ENCODE measurements at regions not wholly inside any gene's neighbourhood (a gene's known extent, or its start where the extent isn't known, plus 50 kb on each side); places are given as distances from the start of the nearest gene placed in this dataset.
A peak's percentile ranks its signal among the peaks of the same experiment; 100 is the strongest.
"Not testable (repeated sequence)": the region's sequence is repeated elsewhere in the genome, so short reads cannot be mapped to it uniquely, and the experiment has no call there.

DNA sequence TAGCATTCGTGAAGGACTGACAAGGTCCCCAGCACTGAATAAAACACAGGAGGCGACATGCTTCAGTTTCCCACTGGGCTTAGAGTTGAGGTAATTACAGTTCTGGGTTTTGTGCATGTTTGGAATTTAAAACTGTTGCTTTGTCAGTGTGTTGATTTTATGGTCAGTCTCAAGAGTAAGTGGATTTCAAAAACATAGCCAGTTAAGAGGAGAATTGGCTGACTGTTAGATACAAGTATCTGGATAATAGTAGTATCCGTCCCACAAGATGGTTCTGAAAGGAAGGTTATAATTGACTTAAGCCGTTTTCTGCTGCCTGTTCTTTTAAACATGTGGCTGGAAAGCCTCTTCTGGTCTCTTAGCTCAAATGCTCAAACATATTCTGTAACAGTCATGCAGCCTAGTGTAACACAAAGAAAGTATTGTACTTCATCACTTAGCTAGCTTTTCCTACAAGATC, 170.9 kb downstream of the POLR1F start:
- peak; percentile 57 for DNase-seq (ENCODE audit: low read depth)

DNA sequence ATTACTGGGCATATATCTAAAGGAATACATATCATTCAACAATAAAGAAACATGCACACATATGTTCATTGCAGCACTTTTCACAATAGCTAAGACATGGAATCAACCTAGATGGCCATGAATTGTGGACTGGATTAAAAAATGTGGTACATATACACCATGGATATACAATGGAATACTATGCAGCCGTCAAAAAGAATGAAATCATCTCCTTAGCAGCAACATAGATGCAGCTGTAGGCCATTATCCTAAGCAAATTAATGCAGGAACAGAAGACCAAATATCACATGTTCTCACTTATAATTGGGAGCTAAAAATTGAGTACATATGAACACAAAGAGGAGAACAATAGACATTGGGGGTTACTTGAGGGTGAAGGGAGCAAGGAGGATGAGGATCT, 175.6 kb downstream of the POLR1F start:
- no peak for DNase-seq (ENCODE audit: low read depth)

DNA sequence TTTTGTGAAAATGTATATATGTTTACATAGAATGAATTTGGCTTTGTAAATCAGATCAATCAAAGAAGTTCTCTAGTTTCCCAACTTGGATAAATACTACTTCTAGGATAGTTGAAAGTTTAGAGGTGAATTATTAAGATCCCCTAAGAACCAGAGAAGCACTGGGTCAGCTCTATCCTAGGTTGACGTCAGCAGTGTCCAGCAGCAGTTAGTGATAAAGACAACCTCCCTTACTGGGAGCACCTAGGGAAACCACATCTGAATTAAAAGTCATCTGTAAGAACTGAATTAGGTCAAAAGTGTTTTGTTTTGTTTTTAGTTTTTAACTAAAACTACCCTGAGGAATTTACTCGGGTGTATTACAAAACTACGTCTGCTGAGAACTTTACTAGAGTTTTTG, 178.0 kb downstream of the POLR1F start:
- DNase-seq (ENCODE audit: low read depth), result no peak

DNA sequence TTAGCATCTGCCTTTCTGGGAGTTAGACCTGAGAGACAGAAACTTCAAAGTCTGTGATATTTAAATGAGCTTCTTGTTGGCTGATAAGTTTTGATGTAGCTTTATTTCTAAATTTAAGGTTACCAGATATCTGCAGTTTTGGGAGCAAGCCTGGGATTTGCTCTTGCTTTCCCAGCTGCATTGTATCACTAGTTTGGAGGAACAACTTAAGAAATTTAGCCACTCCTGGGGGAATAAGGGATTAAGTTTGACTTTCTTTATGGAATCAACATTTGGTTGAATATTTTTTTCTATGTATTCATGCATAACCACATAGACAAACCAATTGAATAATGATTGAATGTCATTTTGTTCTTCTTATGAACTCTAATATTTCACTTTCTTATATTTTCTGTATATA, 178.6 kb downstream of the POLR1F start:
- peak; percentile 59 for DNase-seq (ENCODE audit: low read depth)

DNA sequence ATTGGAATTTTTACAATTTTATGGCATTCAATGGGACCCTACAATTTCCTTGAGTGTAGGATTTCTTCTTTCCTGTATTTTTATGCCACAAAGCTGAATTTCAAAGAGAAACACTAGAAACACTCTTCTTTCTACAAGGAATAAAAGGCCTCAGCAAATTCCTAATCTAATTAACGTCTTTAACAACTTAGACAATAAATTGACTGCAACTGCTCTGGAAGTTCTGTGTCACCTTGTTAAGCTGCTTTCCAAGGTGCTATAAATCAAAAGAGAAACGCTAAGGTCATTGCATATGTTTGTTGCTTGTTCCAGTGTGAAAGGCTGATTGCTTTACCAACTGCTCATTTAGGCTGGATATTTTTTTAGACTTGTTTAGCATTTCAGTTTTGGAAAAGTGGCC, 182.2 kb downstream of the POLR1F start:
- DNase-seq (ENCODE audit: low read depth), result no peak

DNA sequence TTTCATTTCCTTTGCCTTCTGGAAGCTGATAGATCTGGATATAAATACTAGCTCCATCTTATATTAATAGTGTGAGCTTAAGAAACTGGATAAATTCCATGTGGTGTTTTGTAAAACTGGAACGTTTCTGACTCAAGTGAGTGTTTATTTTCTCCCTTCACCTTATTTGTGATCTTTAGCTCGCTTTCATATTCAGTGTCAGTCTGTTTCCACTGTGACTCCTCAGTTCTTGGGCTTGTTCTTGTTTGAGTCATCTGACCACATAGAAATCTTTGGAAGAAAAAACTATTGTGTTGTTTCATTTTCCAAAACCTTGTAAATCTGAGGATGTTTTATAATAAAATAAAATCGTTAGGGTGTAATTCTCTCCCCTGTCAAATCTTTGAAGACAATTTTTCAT, 186.4 kb downstream of the POLR1F start:
- DNase-seq (ENCODE audit: low read depth), result peak; percentile 78

DNA sequence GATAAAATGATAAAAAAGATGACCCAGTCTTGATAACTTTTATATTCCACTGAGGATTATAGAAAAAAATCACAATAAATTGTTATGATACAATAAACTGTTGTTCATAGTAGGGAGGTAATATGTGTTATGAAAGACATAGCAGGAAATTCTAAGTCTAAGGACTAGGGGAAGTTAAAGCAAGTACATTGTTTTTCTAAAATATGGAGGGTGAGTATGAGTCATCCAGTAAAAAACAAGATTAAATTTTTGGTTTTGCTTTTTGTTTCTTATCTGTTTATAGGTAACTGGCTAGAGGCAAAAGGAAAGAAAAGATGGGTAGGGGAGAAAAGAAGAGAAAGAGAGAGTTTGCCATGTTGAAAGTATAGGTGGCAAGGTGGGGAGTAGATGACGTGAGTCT, 188.4 kb downstream of the POLR1F start:
- no peak for DNase-seq (ENCODE audit: low read depth)

DNA sequence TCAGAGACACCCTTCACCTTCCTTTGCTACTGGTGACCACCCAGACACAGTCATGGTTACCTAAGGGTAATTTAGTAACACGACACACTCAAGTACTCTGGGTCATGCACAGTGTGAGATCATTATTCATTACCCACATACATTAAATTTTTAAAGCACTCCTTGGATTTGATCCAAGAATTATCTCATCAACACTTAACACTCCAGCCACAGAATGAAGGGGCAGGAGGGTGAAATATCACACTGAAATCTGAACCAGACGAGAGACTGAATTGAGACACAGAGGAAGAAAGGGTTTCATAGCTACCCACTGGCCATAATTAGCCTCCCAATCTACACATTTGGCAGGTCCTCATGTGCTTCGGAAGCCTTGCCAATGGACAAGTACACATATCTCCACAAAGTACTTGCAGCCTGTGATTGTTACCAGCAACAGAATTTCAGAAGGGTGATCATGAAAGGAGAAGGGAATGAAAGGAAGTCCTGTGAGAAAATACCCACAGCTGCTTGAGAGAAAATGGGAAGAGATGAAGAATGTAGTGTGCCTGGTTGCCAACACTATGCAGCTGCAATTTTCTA, 189.3 kb downstream of the POLR1F start:
- DNase-seq (ENCODE audit: low read depth), result peak; percentile 57

DNA sequence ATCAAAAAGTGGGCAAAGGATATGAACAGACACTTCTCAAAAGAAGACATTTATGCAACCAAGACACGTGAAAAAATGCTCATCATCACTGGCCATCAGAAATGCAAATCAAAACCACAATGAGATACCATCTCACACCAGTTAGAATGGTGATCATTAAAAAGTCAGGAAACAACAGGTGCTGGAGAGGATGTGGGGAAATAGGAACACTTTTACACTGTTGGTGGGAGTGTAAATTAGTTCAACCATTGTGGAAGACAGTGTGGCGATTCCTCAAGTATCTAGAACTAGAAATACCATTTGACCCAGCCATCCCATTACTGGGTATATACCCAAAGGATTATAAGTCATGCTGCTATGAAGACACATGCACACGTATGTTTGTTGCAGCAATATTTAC, 191.3 kb downstream of the POLR1F start:
- not testable (repeated sequence) for DNase-seq (ENCODE audit: low read depth)

DNA sequence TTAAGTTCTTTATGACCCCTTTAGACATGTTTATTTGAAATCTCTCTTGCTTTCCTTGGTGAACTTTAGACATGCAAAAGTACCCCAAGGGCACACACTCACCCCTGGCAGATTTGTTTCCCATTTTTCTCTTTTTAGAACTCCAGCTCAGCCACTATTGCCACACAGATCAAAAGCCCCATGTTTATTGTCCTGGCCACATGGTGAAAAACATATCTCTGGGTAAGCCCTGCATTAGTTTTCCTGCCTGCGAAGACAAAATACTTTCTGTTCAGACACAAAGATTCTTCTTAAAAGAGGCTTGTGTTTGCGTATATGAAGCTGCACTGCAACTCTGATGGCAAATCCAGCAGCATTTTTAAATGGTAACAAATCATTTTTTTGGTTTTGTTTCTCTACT, 200.0 kb downstream of the POLR1F start:
- DNase-seq (ENCODE audit: low read depth), result no peak

DNA sequence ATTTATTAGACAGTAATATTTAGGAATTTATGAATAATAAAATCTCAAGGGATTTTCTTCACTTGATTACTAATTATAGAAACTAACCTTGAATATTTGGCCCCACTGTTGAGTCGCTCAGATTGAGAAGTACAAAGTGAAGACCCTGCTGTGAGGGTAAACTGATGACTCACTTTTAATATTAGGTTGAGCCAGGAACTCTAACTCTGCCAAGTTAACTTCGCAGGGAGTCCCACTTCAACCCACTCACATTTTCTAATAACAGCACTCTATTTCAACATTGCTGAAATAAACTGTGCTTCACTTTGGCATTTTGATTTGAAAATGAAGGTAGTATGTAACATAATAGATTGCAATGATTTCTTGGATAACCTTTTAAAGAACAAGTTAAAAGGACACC, 200.7 kb downstream of the POLR1F start:
- DNase-seq (ENCODE audit: low read depth), result no peak

DNA sequence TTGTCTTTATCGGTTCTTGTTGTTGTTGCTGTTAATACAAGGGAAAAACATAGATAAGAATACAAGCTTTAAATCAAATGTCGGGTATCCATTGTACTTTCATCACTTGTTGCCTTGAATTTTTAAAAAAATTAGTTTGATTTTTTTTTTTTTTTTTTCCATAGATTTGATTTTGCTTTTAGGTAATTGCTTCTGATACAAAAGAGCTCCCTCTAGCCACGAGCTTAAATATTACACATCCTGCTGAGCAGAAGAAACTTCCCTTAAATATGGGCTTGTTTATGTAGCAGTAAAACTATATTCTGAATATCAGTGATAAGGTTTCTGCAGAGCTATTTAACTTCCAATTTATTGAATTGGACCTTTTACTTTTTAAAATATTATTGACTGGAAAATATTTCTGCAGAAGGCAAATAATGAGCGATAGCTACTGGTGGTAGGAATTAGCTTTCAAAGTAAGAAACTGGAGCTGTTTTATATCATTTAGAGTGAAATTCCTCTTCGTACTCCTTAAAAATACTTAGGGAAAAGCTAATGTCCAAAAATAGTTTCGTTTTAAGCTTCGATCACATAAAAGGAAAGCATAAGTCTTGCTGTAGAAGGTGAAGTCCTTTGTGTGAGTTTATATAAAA, 216.9 kb downstream of the POLR1F start:
- DNase-seq (ENCODE audit: low read depth), result peak; percentile 43

DNA sequence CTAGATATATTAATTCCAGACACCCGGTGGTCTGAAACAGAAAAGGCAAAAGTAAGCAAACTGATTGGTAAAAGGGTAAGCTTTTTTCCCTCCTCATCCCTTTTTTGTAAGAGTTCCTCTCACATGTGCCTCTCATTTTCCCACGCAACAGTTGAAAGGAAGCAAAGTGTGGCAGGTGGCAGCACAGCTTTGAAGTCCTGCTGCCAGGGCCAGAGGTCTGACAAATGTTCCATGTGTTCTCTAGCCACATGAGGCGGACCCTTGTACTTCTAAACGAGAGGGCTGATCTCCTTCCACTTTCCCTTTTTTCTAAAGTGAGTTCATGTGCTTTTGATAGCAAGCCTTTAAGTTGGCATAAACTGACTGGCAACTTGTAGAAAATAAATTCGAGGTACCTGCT, 217.5 kb downstream of the POLR1F start:
- DNase-seq (ENCODE audit: low read depth), result peak; percentile 57

DNA sequence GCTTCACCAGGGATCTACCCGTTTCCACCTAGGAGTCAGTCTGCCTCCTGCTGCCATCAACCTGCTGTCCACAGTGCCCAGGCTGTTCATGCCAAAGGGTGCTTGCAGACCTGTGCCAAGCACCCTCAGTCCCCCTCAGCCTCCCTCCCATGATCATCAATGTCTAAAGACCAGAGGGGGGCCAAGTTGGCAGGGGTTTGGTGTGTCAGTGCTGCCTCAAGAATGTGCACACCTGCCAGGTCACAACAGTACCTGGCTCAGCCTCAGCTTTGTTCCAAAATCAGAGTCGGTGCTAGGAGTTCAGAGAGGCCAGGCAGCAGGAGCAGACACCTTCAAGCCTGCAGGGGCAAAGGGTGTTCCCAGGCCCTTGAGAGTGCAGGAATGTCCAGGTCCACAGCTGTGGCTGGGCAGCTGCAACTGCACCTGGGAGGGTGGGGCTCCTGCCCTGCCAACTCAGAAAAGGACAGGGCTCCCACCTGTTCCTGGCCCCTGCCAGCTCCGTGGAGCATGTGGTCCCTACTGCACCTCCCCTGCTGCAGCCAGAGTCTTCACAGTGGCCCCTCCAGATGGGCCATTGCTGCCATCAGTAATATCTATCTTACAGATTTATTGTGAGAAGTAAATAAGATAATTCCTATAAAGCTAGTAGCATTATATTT, 219.5 kb downstream of the POLR1F start:
- DNase-seq (ENCODE audit: low read depth), result no peak

DNA sequence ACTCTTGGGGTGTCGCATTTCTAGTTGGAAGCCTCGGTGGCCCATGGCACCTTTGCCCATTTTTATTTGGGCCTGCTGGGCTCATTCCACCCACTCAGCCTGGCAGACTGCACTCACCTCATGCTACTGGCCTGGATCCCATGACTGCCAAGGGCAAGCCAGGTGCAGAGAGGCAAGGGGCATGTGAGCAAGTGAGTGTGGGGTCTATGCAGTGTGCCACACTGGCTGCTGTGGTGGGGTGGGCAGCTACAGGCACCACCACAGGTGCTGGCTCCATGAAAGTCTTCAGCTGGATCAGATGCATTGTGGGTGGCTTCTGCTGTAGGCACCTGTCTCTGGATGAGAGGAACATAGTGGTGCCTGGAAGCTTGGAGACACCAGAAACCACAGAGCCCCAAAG, 220.8 kb downstream of the POLR1F start:
- no peak for DNase-seq (ENCODE audit: low read depth)

DNA sequence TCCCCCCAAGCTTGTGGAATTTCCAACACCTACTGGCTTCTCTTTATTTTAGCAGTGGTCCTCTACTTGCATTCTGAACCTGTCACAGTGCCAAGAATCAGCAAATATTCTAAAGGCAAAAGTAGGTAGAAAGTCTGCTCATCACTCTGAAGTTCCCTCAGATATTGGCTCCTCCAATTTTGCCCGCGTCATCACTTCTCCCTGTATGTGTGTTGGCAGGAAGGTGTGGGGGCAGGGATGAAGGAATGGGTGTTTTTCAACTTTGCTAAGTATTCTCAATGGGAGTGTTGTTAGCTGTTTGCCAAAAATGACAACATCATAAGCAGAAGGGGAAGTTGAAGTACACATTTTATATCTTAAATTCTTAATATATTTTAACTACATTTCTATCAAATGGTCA, 226.2 kb downstream of the POLR1F start:
- DNase-seq (ENCODE audit: low read depth), result no peak

DNA sequence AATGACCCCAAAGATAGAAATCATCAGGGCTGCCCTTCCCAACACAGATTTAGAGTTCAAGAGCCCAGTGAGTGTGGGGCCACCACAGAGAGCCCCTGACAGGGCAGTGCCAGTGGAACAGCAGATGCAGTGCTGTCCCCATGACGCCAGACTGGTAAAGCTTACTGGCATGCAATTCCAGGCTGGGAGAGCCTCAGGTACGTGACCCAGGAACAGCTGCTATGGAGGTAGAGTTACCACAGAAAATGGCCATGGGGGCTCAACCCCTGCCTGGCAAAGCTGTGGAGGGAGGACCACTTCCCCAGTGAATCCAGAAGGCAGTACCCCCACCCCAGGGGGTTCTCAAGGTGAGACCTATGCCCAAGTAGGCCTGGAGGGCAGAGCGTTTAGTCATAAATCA, 228.5 kb downstream of the POLR1F start:
- DNase-seq (ENCODE audit: low read depth), result no peak

DNA sequence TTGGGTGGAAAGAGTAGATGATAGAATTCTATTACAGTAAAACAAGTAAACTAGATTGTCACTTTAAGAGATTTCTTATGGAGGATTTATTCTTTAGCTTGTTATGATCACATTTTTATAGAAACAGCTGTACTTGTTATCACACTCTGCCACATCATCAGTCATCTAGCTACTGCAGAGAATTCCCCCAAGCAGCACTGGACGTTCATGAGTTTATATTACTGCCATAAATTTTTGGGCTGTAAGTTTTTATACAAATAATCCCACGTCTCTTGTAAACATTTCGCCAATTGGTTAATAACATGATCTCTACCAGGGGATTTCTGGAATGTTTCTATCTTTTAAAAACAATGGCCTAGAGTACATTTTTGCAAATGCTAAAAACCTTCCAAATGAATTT, 238.8 kb downstream of the POLR1F start:
- DNase-seq (ENCODE audit: low read depth), result peak; percentile 29

DNA sequence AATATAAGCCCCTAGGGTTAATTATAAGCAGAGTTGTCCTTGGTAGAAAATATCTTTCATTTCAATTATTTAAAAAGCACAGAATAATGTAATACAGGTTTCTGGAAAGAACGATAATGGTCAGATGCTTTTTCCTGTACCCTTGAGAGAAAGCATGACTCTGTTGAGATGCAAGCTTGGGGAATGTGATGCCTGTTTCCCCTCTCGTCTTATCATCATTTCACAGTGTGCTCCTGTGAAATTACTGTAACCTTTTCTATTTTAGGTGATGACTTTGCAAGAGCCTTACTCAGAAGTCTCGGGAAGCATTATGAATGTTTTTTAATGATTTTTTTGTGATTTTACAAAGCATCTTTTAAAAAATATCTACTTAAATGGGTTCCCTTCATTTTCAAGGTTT, 243.0 kb downstream of the POLR1F start:
- DNase-seq (ENCODE audit: low read depth), result no peak

DNA sequence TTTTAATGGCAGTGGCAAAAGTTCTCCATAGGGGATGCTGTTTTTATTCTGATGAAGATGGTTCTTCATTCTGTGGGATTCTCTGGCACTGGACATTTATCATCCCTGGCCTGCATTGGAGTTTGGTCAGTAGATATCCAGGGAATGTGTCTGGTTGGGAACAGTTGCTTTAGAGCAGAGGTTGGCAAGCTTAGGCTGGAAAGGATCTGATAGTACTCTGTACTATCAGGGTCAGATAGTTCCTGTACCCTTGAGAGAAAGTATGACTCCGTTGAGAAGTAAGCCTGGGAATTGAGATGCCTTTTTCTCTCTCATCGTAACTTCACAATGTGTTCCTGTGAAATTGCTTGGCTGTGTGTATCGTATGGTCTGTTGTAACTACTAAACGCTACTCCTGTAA, 244.1 kb downstream of the POLR1F start:
- peak; percentile 75 for DNase-seq (ENCODE audit: low read depth)

DNA sequence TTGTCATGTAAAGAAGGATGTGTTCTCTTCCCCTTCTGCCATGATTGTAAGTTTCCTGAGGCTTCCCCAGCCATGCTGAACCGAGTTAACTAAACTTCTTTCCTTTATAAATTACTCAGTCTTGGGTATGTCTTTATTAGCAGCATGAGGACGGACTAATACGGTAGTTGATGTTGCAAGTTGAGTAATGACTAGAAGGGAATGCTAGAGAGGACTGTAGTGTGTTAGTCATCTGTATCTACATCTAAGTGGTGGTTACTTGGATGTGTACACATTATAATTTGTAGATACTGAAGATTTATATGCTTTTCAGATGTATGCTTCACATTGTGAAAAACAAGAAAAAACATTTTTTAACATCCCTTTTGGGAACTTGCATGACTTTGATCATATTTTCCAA, 244.6 kb downstream of the POLR1F start:
- no peak for DNase-seq (ENCODE audit: low read depth)

DNA sequence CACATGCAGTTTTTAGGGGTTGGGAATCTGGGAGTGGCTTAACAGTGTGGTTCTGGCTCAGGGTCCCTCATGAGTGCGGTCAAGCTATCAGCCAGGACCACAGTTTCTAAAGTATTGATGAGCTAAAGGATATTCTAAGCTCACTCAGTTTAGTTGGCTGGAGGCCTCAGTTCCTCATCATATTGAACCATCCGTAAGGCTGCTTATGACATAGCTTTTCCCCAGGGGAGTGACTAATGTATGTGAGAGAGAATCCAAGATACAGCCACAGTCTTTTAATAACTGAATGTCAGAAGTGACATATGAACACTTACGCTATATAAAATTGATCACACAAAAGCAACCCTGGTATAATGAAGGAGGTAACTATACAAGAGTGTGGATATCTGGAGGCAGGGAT, 245.3 kb downstream of the POLR1F start:
- DNase-seq (ENCODE audit: low read depth), result no peak

DNA sequence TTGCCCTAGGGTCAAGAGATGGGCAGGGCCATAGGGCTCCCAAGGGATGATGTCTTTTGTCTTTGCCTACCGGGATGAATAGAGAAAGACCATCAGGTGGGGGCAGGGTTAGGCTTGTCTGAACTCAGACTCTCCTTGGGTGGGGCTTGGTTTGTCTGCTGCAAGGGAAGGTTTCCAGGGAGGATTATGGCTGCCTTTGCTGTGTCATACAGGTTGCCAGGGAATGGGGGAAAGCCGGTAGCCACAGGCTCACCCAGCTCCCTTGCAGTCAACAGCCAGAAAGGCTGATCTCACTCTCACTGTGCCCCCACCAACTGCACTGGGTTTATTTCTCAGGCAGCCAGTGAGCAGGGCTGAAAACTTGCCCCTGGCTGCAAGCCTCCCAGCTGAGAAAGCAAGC, 253.2 kb downstream of the POLR1F start:
- no peak for DNase-seq (ENCODE audit: low read depth)

Data from myocyte (in vitro differentiated cells).